ENCODE measurements at regions not wholly inside any gene's neighbourhood (a gene's known extent, or its start where the extent isn't known, plus 50 kb on each side); places are given as distances from the start of the nearest gene placed in this dataset.
A peak's percentile ranks its signal among the peaks of the same experiment; 100 is the strongest.

GRCh38 chr6:144745439-144745838 lies 460.3 kb downstream of the UTRN start:
- in situ Hi-C loops (cut with MboI; ENCODE audit: low pct_unique_long_range_greater_than_20kb in 2 of 9, low sequenced_read_pairs in 9 of 9, unreplicated experiment in 9 of 9), result no loop called here

GRCh38 chr6:144746902-144747469 lies 461.9 kb downstream of the UTRN start:
- Histone ChIP-seq H3K27ac (no peak overlapping the region), H3K4me1 (replicated peaks in 1 of 2) (peaks cover 0 to 13% of the 10 kb centered on the region in 2 donors), H3K4me3 (no peak overlapping the region)
- ATAC-seq (replicated peaks in 6 of 8), result no peak
- WGBS, 10 experiments, result 91 to 100% (median 100%) methylated on average over 1 of the region's 1 CpG; no CpG with 5 or more reads in 5 of the 10 experiments
- in situ Hi-C loops (cut with MboI; ENCODE audit: low pct_unique_long_range_greater_than_20kb in 2 of 9, low sequenced_read_pairs in 9 of 9, unreplicated experiment in 9 of 9), result no loop called here

More at GRCh38 chr6:144745439-144745838, 460.3 kb downstream of the UTRN start:
- H3K4me3 ChIP-seq, result no peak overlapping the region
- no peak overlapping the region for H3K27ac ChIP-seq
- H3K4me1 ChIP-seq (replicated peaks in 1 of 2), result peaks cover 0 to 10% of the 10 kb centered on the region in 2 donors
- WGBS, 10 experiments, result 14 to 85% (median 55%) methylated on average over 1 to 3 of the region's 3 CpGs
- peak in 3 of 8 experiments; percentile 21 to 51 (median 22) for ATAC-seq (replicated peaks in 6 of 8)

- no peak overlapping the region for H3K4me3 ChIP-seq
- in situ Hi-C loops (cut with MboI; ENCODE audit: low pct_unique_long_range_greater_than_20kb in 2 of 9, low sequenced_read_pairs in 9 of 9, unreplicated experiment in 9 of 9), result no loop called here
- no peak for ATAC-seq (replicated peaks in 6 of 8)
- H3K27ac ChIP-seq, result no peak overlapping the region
- peaks cover 0 to 13% of the 10 kb centered on the region in 2 donors for H3K4me1 ChIP-seq (replicated peaks in 1 of 2)
- 51 to 100% (median 93%) methylated on average over 1 to 3 of the region's 3 CpGs for WGBS, 10 experiments
Observed at GRCh38 chr6:144749263-144749662, 464.1 kb downstream of the UTRN start.

GRCh38 chr6:144753023-144753705 lies 468.0 kb downstream of the UTRN start:
- H3K27ac ChIP-seq, result no peak overlapping the region
- H3K4me1 ChIP-seq (replicated peaks in 1 of 2), result peaks cover 0 to 3% of the 10 kb centered on the region in 2 donors
- no peak overlapping the region for H3K4me3 ChIP-seq
- in situ Hi-C loops (cut with MboI; ENCODE audit: low pct_unique_long_range_greater_than_20kb in 2 of 9, low sequenced_read_pairs in 9 of 9, unreplicated experiment in 9 of 9), result no loop called here
- 91 to 100% (median 100%) methylated on average over 1 to 2 of the region's 2 CpGs; no CpG with 5 or more reads in 7 of the 10 experiments for WGBS, 10 experiments
- peak in 1 of 8 experiments; percentile 21 for ATAC-seq (replicated peaks in 6 of 8)

GRCh38 chr6:144756469-144756868 lies 471.3 kb downstream of the UTRN start:
- in situ Hi-C loops (cut with MboI; ENCODE audit: low pct_unique_long_range_greater_than_20kb in 2 of 9, low sequenced_read_pairs in 9 of 9, unreplicated experiment in 9 of 9), result no loop called here
- WGBS, 10 experiments, result 55 to 100% (median 77%) methylated on average over 1 to 2 of the region's 2 CpGs; no CpG with 5 or more reads in 2 of the 10 experiments
- H3K4me3 ChIP-seq, result no peak overlapping the region
- H3K27ac ChIP-seq, result no peak overlapping the region
- peaks cover 0 to 3% of the 10 kb centered on the region in 2 donors for H3K4me1 ChIP-seq (replicated peaks in 1 of 2)
- ATAC-seq (replicated peaks in 6 of 8), result no peak

- H3K27ac ChIP-seq, result no peak overlapping the region
- no peak overlapping the region for H3K4me3 ChIP-seq
- ATAC-seq (replicated peaks in 6 of 8), result no peak
- H3K4me1 ChIP-seq (replicated peaks in 1 of 2), result no peaks in the 10 kb centered on the region
- in situ Hi-C loops (cut with MboI; ENCODE audit: low pct_unique_long_range_greater_than_20kb in 2 of 9, low sequenced_read_pairs in 9 of 9, unreplicated experiment in 9 of 9), result no loop called here
- WGBS, 10 experiments, result 63 to 100% (median 92%) methylated on average over 2 to 3 of the region's 3 CpGs
Observed at GRCh38 chr6:144757299-144757698, 472.2 kb downstream of the UTRN start.

GRCh38 chr6:144757730-144758129 lies 472.6 kb downstream of the UTRN start:
- Histone ChIP-seq H3K4me3 (no peak overlapping the region), H3K4me1 (replicated peaks in 1 of 2) (no peaks in the 10 kb centered on the region), H3K27ac (no peak overlapping the region)
- no peak for ATAC-seq (replicated peaks in 6 of 8)
- 80 to 100% (median 91%) methylated on average over 1 to 3 of the region's 3 CpGs for WGBS, 10 experiments
- in situ Hi-C loops (cut with MboI; ENCODE audit: low pct_unique_long_range_greater_than_20kb in 2 of 9, low sequenced_read_pairs in 9 of 9, unreplicated experiment in 9 of 9), result no loop called here

GRCh38 chr6:144758602-144759001 lies 473.5 kb downstream of the UTRN start:
- 62 to 100% (median 80%) methylated on average over 1 to 3 of the region's 3 CpGs for WGBS, 10 experiments

GRCh38 chr6:144762469-144762868 lies 477.3 kb downstream of the UTRN start:
- Histone ChIP-seq H3K4me3 (no peak overlapping the region), H3K27ac (no peak overlapping the region), H3K4me1 (replicated peaks in 1 of 2) (no peaks in the 10 kb centered on the region)
- 49 to 100% (median 91%) methylated on average over 1 to 3 of the region's 3 CpGs; no CpG with 5 or more reads in 2 of the 10 experiments for WGBS, 10 experiments
- ATAC-seq (replicated peaks in 6 of 8), result no peak
- in situ Hi-C loops (cut with MboI; ENCODE audit: low pct_unique_long_range_greater_than_20kb in 2 of 9, low sequenced_read_pairs in 9 of 9, unreplicated experiment in 9 of 9), result no loop called here

More at GRCh38 chr6:144758602-144759001, 473.5 kb downstream of the UTRN start:
- in situ Hi-C loops (cut with MboI; ENCODE audit: low pct_unique_long_range_greater_than_20kb in 2 of 9, low sequenced_read_pairs in 9 of 9, unreplicated experiment in 9 of 9), result no loop called here
- no peaks in the 10 kb centered on the region for H3K4me1 ChIP-seq (replicated peaks in 1 of 2)
- no peak overlapping the region for H3K27ac ChIP-seq
- H3K4me3 ChIP-seq, result no peak overlapping the region
- peak in 3 of 8 experiments; percentile 27 to 37 (median 28) for ATAC-seq (replicated peaks in 6 of 8)

- Histone ChIP-seq H3K27ac (no peak overlapping the region), H3K4me3 (no peak overlapping the region), H3K4me1 (replicated peaks in 1 of 2) (peaks cover 14% of the 10 kb centered on the region in 2 donors)
- in situ Hi-C loops (cut with MboI; ENCODE audit: low pct_unique_long_range_greater_than_20kb in 2 of 9, low sequenced_read_pairs in 9 of 9, unreplicated experiment in 9 of 9), result no loop called here
- WGBS, 10 experiments, result 78 to 100% (median 100%) methylated on average over 1 of the region's 1 CpG; no CpG with 5 or more reads in 2 of the 10 experiments
- ATAC-seq (replicated peaks in 6 of 8), result no peak
Observed at GRCh38 chr6:144767051-144767450, 481.9 kb downstream of the UTRN start.

GRCh38 chr6:144768551-144769075 lies 483.5 kb downstream of the UTRN start:
- peak in 1 of 8 experiments; percentile 10 for ATAC-seq (replicated peaks in 6 of 8)
- Histone ChIP-seq H3K27ac (no peak overlapping the region), H3K4me1 (replicated peaks in 1 of 2) (peaks cover 14% of the 10 kb centered on the region in 2 donors), H3K4me3 (no peak overlapping the region)
- in situ Hi-C loops (cut with MboI; ENCODE audit: low pct_unique_long_range_greater_than_20kb in 2 of 9, low sequenced_read_pairs in 9 of 9, unreplicated experiment in 9 of 9), result no loop called here

- in situ Hi-C loops (cut with MboI; ENCODE audit: low pct_unique_long_range_greater_than_20kb in 2 of 9, low sequenced_read_pairs in 9 of 9, unreplicated experiment in 9 of 9), result no loop called here
- peaks cover 14% of the 10 kb centered on the region in 2 donors for H3K4me1 ChIP-seq (replicated peaks in 1 of 2)
- no peak overlapping the region for H3K27ac ChIP-seq
- no peak overlapping the region for H3K4me3 ChIP-seq
- ATAC-seq (replicated peaks in 6 of 8), result peak in 5 of 8 experiments; percentile 31 to 92 (median 76)
- WGBS, 10 experiments, result 0 to 80% (median 38%) methylated on average over 1 to 3 of the region's 3 CpGs; no CpG with 5 or more reads in 1 of the 10 experiments
Observed at GRCh38 chr6:144769142-144769541, 484.0 kb downstream of the UTRN start.

- WGBS, 10 experiments, result 76 to 100% (median 89%) methylated on average over 1 to 6 of the region's 6 CpGs; no CpG with 5 or more reads in 1 of the 10 experiments
- H3K27ac ChIP-seq, result no peak overlapping the region
- H3K4me1 ChIP-seq (replicated peaks in 1 of 2), result no peaks in the 10 kb centered on the region
- peak in 1 of 8 experiments; percentile 28 for ATAC-seq (replicated peaks in 6 of 8)
- H3K4me3 ChIP-seq, result no peak overlapping the region
- in situ Hi-C loops (cut with MboI; ENCODE audit: low pct_unique_long_range_greater_than_20kb in 2 of 9, low sequenced_read_pairs in 9 of 9, unreplicated experiment in 9 of 9), result no loop called here
Observed at GRCh38 chr6:144776031-144776819, 491.1 kb downstream of the UTRN start.

Measured in motor neuron (in vitro differentiated cells).